ENCODE measurements at regions not wholly inside any gene's neighbourhood (a gene's known extent, or its start where the extent isn't known, plus 50 kb on each side); places are given as distances from the start of the nearest gene placed in this dataset.
A peak's percentile ranks its signal among the peaks of the same experiment; 100 is the strongest.

GRCh38 chr12:44961887-44962286 is 85.8 kb upstream of the NELL2 start:
- no peaks in the 10 kb centered on the region for H4K20me1 ChIP-seq
- peaks cover 23 to 61% (median 36%) of the 10 kb centered on the region in 11 experiments; a peak in 21 of 22 replicates for H3K9me3 ChIP-seq (replicated peaks in 1 of 11)
- no peaks in the 10 kb centered on the region for H3K36me3 ChIP-seq
- TF ChIP-seq Cebpa-rat (IDR thresholded peaks at IDR 0.05): no peak
- no peak overlapping the region for H3K4me3 ChIP-seq
- no peak overlapping the region for H3K4me2 ChIP-seq
- no peaks in the 10 kb centered on the region for H3K4me1 ChIP-seq
- H3K9ac ChIP-seq: no peak overlapping the region
- H3K27ac ChIP-seq: no peak overlapping the region
- no peaks in the 10 kb centered on the region for H3K27me3 ChIP-seq

- no peak overlapping the region for H3K4me2 ChIP-seq
- no peaks in the 10 kb centered on the region for H3K27me3 ChIP-seq
- no peaks in the 10 kb centered on the region for H3K4me1 ChIP-seq
- no peak for TF ChIP-seq Cebpa-rat (IDR thresholded peaks at IDR 0.05)
- no peak overlapping the region for H3K27ac ChIP-seq
- no peak overlapping the region for H3K4me3 ChIP-seq
- H4K20me1 ChIP-seq: no peaks in the 10 kb centered on the region
- H3K9me3 ChIP-seq (replicated peaks in 1 of 11): peaks cover 19 to 51% (median 30%) of the 10 kb centered on the region in 11 experiments; a peak in 21 of 22 replicates
- H3K36me3 ChIP-seq: no peaks in the 10 kb centered on the region
- H3K9ac ChIP-seq: no peak overlapping the region
Measured at GRCh38 chr12:44960856-44961255, 84.7 kb upstream of the NELL2 start.

- no peak for TF ChIP-seq Cebpa-rat (IDR thresholded peaks at IDR 0.05)
Measured at GRCh38 chr12:44960423-44960822, 84.3 kb upstream of the NELL2 start.

GRCh38 chr12:44947163-44947562 is 71.0 kb upstream of the NELL2 start:
- Histone ChIP-seq H3K9ac (no peak overlapping the region), H3K4me2 (no peak overlapping the region), H3K27me3 (no peaks in the 10 kb centered on the region), H3K4me1 (no peaks in the 10 kb centered on the region), H3K36me3 (no peaks in the 10 kb centered on the region), H3K27ac (no peak overlapping the region), H3K4me3 (no peak overlapping the region), H4K20me1 (no peaks in the 10 kb centered on the region), H3K9me3 (replicated peaks in 1 of 11) (peaks cover 0 to 9% (median 4%) of the 10 kb centered on the region in 11 experiments; a peak in 4 of 22 replicates)
- no peak for TF ChIP-seq Cebpa-rat (IDR thresholded peaks at IDR 0.05)

More at GRCh38 chr12:44960423-44960822, 84.3 kb upstream of the NELL2 start:
- Histone ChIP-seq H3K36me3 (no peaks in the 10 kb centered on the region), H3K4me1 (no peaks in the 10 kb centered on the region), H4K20me1 (no peaks in the 10 kb centered on the region), H3K9me3 (replicated peaks in 1 of 11) (peaks cover 16 to 46% (median 27%) of the 10 kb centered on the region in 11 experiments; a peak in 21 of 22 replicates), H3K27ac (no peak overlapping the region), H3K4me3 (no peak overlapping the region), H3K4me2 (no peak overlapping the region), H3K9ac (no peak overlapping the region), H3K27me3 (no peaks in the 10 kb centered on the region)

GRCh38 chr12:44942714-44943113 is 66.6 kb upstream of the NELL2 start:
- H3K36me3 ChIP-seq: no peaks in the 10 kb centered on the region
- no peak overlapping the region for H3K4me2 ChIP-seq
- H3K4me3 ChIP-seq: no peak overlapping the region
- H3K27me3 ChIP-seq: no peaks in the 10 kb centered on the region
- H3K27ac ChIP-seq: no peak overlapping the region
- TF ChIP-seq Cebpa-rat (IDR thresholded peaks at IDR 0.05): no peak
- H3K9me3 ChIP-seq (replicated peaks in 1 of 11): no peaks in the 10 kb centered on the region
- no peaks in the 10 kb centered on the region for H3K4me1 ChIP-seq
- no peak overlapping the region for H3K9ac ChIP-seq
- H4K20me1 ChIP-seq: no peaks in the 10 kb centered on the region

- Histone ChIP-seq H3K9ac (no peak overlapping the region; a peak in 1 of 22 replicates), H3K27me3 (no peaks in the 10 kb centered on the region), H3K9me3 (replicated peaks in 1 of 11) (no peaks in the 10 kb centered on the region), H3K36me3 (no peaks in the 10 kb centered on the region), H3K4me3 (no peak overlapping the region), H3K27ac (no peak overlapping the region), H3K4me1 (peaks cover 5 to 18% (median 12%) of the 10 kb centered on the region in 10 experiments; a peak in 17 of 20 replicates), H3K4me2 (peak overlapping the region in 3 of 11 experiments; percentile 0 to 28 (median 0); a peak in 3 of 22 replicates), H4K20me1 (no peaks in the 10 kb centered on the region)
- no peak for TF ChIP-seq Cebpa-rat (IDR thresholded peaks at IDR 0.05)
Measured at GRCh38 chr12:44930972-44931600, 55.0 kb upstream of the NELL2 start.

GRCh38 chr12:44929236-44929885 is 53.2 kb upstream of the NELL2 start:
- TF ChIP-seq Cebpa-rat (IDR thresholded peaks at IDR 0.05): no peak
- Histone ChIP-seq H3K36me3 (no peaks in the 10 kb centered on the region), H3K4me3 (no peak overlapping the region), H3K4me2 (no peak overlapping the region), H3K9ac (no peak overlapping the region), H4K20me1 (no peaks in the 10 kb centered on the region), H3K4me1 (peaks cover 5 to 18% (median 12%) of the 10 kb centered on the region in 10 experiments; a peak in 17 of 20 replicates), H3K9me3 (replicated peaks in 1 of 11) (no peaks in the 10 kb centered on the region), H3K27me3 (no peaks in the 10 kb centered on the region), H3K27ac (no peak overlapping the region)

All from BLaER1 treated with 17β-estradiol and CSF1 and Interleukin-3, amounts not matched to agents 10 nM and 100 nM (cell line).